Activated naive CD4-positive, alpha-beta T cell treated with Interleukin-2 at 50 U/mL for 16 hours (primary cell): ENCODE measurements at regions not wholly inside any gene's neighbourhood (a gene's known extent, or its start where the extent isn't known, plus 50 kb on each side); places are given as distances from the start of the nearest gene placed in this dataset.
A peak's percentile ranks its signal among the peaks of the same experiment; 100 is the strongest.
"Not testable (repeated sequence)": the region's sequence is repeated elsewhere in the genome, so short reads cannot be mapped to it uniquely, and the experiment has no call there.

ENCODE experiments used
- DNase-seq: peaks from one replicate; pipeline ENCODE4 v3.0.0-alpha.2; 2020

- DNase-seq, result no peak
These were observed 60.3 kb downstream of the EOMES start for GRCh38 chr3:27661797-27662196.

DNA sequence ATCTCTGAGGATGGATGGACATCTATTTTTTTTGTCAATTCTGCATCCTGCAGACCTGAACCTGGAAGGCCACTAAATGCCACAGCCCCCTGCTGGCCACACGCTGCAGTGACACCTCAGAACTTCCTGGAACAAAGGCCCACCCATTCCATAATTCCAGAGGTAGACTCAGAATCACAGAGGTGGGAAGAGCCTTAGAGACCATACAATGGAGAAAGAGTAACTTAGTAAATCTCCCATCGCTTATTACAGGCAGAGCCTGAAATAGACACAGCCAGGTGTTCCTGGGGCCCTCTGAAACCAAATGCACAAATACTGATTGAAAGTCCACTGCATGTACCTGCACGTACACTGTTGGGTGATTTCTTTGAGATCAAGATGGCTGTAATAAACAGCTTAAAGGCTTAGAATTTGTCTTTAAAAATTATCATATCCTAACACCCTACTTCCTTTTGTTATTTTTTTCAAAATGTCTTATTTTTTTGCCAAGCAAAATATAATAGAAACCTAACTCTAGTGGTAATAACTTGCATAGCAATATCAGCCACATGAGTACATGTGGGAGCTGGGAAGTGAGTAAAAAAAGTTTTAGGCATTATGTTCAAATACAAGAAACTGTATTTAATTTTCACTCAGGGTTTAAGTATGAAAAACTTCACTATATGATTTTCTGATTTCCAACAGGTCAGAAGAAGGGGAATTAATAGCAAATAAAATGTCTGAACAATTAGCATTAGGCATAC lies 62.7 kb downstream of the EOMES start:
- peak; percentile 47 for DNase-seq

GRCh38 chr3:27658741-27659140 lies 63.4 kb downstream of the EOMES start:
- DNase-seq, result no peak

GRCh38 chr3:27657871-27658270 lies 64.3 kb downstream of the EOMES start:
- no peak for DNase-seq

- no peak for DNase-seq
These were observed 64.7 kb downstream of the EOMES start for GRCh38 chr3:27657404-27657803.

DNA sequence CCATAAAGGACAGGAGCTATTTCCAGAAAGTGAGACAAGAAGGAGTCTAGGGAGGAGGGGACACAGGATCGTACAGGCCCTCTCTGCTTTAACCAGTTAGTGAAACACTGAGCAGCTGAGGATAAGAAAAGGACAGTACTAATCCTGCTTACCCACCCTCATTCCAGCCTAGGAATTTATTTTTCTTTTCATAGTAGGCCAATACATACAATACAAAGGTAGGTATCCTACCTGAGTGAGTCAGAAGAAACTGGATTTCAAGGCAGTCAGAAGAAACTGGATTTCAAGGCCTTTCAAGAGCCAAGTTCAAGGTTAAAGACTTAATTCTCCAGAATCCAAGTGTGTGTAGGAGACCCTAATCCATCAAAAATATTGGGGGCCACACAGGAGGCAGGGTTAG lies 65.3 kb downstream of the EOMES start:
- DNase-seq, result no peak

GRCh38 chr3:27655547-27655946 lies 66.6 kb downstream of the EOMES start:
- no peak for DNase-seq

GRCh38 chr3:27653803-27654558 lies 68.1 kb downstream of the EOMES start:
- DNase-seq, result no peak

GRCh38 chr3:27649277-27649676 lies 72.8 kb downstream of the EOMES start:
- DNase-seq, result no peak

DNA sequence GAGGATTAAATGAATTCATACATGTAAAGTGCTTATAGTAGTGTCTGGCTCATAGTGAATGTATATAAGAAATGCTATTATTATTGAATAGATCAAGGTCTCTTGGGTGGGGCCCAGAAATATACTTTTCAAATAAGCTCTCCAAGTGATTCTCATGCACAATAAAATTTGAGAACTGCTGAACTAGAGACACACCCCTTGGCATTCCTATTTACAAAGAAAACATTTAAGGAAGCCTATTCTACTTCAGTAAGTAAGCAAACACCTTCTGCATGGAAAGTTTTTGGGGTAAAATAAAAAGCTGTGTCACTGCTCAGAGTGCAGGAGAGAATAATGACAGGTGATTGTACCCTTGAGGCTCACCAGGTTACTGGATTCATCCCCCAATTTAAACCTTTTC lies 75.2 kb downstream of the EOMES start:
- no peak for DNase-seq

DNA sequence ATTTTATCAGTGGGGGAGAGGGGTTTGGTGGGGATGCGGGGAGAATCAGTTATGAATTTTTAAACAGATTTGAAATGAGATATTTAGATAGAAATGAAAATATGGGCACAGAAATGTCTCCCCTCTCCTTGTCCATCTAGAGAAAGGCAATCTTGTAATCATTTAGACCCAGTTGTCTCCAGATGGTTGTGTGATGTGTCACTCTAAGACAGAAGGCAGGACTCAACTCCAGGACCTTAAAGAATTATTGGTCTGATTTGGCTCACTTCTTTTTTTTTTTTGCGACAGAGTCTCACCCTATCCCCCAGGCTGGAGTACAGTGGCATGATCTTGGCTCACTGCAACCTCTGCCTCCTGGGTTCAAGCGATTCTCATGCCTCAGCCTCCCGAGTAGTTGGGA lies 77.2 kb downstream of the EOMES start:
- DNase-seq, result no peak

DNA sequence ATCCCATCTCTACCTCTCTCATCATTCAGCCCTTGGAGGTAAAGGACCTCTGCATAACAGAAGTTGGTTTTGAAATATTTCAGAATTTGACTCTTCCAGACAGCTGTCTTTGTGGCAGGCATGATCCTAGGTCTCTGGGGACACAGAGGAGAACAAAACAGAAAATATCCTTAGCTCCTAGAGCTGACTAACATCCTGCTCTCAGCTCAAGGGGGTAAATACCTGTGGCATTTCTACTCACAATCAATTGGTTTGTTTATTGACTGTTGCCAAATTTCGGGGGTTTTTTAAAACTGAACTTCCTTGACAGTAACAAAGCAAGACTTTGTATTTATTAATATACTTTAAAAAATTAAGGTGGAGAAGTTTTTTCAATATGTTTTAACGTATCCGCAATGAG lies 78.8 kb downstream of the EOMES start:
- no peak for DNase-seq

DNA sequence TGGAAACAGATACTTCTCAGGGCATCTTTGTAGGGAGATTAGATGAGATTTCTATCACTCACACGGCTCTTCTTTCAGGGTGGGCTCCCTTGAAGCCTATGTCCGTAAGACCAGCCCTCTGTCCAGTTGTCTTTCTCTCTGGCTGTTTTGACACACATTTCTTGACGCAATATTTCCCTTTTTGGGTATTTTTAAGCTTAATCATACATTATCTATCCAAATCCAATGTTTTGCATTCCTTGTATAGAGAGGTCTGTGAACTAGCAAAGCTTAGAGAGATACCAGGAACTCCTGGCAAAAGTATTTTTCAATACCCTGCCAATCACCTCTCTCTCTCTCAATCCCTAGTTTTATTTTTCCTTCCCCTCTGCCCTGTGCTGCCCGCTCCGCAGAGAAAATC lies 79.3 kb downstream of the EOMES start:
- DNase-seq, result no peak

DNA sequence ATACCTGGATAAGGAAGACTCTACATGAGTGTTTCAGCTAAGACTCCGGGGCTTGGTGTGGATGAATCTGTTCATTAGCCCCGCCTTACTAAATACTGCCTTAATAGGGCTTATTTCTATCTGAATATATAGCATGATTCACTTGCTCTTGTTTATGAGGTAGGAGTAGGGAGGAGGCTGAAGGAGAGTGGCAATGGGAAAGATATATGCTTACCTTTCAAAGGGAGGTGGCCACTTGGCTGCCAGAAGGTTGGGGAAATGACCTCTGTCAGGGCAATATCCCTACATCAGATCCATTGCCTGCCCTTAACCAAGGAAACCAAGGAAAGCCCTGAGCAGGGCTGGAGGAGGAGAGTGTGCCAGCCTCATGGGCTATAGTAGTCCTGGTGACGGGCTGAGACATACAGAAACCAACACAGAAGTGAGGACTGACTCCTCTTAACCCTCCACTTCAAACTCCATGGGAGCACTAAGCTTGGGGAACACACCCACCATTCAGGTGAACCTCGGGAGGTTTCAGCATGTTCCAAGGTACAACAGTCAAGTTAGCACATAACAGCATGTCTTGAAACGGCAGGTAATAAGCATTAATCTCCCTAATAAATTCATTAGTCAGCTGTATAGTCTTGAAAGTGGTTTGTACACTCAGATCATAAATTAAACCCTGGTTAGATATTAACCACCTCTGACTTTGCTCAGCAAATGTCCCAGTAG lies 80.1 kb downstream of the EOMES start:
- DNase-seq, result no peak

DNA sequence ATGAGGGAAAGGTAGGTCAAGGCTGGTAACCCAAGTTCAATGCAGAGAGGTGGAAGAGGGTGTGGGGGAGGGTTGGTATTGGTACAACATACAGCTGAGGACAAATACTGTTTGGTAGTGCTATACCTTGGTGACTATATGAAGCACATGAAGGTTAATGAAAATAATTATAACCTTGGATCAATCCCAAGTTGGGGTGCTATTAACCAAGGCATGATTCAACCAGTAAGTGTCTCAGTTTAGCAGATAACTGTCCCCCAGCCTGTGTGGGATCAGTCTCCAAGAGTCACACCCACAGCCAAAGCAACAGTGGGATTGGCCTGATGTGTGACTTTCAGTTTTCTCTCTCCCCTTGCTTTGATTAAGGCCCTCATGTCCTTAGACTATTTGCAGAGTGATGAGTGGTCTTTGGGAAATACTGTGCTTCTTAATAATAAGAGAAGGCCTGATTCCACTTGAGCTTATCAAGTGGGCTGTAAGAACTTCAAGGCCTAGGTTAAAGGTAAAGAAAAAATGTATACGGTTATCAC lies 80.8 kb downstream of the EOMES start:
- no peak for DNase-seq

DNA sequence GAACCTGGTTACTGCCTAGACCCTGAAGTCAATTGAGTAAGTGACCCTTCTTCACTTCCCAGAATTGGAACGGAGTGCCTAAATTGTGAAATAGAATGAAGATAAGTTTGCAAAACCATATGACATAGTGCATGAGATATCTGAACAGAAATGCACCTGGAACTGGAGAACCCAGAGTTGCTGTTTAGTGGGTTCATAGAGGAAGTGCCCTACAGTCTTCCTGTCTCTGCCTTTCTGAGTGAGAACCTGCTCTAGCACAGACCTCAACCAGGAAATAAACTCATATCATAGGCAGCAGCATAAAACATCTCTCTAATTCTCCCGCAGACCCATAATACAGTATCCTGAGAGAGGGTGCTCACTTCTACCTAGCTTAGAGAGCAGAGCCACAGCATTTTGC lies 82.9 kb downstream of the EOMES start:
- no peak for DNase-seq

- DNase-seq, result no peak
These were observed 83.5 kb downstream of the EOMES start for GRCh38 chr3:27638594-27638993.

GRCh38 chr3:27637346-27637995 lies 84.7 kb downstream of the EOMES start:
- DNase-seq, result no peak

DNA sequence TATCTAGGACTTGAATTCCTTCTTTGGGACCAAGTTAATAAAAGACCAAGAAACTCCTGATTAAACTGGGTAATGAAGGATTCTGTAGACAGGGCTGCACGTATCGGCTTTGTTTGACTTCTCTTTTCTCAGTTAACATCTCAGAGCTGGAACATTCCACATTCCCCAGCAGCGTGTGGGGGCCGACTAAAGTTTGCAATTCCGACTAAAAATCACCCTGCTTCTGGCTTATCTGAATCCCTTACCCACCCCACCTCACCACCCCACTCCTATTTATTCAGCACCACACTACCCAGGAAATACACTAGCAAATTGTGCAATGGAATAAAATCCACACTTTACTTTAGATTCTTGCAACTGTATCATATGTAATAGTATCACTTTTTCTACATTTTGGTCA lies 87.1 kb downstream of the EOMES start:
- not testable (repeated sequence) for DNase-seq

DNA sequence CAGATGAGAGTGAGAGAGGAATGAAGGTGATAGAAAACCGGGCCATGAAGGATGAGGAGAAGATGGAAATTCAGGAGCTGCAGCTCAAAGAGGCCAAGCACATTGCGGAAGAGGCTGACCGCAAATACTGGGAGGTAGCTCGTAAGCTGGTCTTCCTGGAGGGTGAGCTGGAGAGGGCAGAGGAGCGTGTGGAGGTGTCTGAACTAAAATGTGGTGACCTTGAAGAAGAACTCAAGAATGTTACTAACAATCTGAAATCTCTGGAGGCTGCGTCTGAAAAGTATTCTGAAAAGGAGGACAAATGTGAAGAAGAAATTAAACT lies 88.9 kb downstream of the EOMES start:
- DNase-seq, result no peak

DNA sequence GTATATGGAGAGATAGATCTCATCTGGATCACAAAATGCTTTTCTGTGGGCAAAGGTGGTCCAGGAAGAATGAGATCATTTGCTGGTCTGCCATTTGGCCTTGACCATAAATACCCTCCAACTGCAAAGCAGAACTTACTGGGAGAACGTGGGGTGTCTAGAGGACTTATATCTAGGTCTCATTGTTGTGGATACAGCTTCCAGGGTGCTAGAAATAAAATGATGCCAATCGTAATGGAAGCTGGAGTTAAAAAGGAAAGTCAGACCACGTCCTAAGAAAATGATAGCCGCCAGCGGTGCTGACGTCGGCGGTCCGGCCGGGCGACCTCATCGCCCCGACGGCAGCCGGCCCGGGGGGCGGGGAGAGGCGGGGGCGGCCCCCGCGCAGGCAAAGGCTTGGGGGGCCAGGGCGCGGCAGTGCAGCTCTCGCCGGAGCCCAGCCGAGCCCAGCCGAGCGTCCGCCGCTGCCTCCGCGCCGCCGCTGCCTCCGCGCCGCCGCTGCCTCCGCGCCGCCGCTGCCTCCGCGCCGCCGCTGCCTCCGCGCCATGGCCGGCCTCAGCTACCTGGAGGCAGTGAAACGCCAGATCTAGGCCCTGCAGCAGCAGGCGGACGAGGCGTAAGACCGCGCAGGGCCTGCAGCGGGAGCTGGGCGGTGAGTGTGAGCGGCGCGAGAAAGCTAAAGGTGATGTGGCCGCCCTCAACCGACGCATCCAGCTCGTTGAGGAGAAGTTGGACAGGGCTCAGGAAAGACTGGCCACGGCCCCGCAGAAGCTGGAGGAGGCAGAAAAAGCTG lies 89.5 kb downstream of the EOMES start:
- DNase-seq, result peak; percentile 55

DNA sequence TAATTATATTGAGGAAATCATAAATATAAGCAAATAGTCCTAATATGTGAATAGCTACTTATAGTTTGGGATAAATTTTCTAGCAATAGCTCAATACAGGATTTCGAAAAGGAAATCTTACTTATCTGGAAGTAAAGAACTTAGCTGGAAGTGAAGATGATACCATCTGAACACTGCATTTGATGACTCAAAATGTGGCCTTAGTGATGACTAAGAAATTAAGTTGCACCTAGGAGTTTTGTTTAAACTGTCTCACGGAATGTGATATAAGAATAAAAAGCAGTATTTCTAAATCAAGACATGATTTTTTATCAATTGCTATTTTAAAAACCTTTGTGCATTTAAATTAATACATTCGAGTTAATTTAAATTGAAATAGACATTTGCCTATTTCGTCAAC lies 91.2 kb downstream of the EOMES start:
- DNase-seq, result no peak

GRCh38 chr3:27629366-27629765 lies 92.8 kb downstream of the EOMES start:
- no peak for DNase-seq
